ENCODE measurements at regions not wholly inside any gene's neighbourhood (a gene's known extent, or its start where the extent isn't known, plus 50 kb on each side); places are given as distances from the start of the nearest gene placed in this dataset.

DNA sequence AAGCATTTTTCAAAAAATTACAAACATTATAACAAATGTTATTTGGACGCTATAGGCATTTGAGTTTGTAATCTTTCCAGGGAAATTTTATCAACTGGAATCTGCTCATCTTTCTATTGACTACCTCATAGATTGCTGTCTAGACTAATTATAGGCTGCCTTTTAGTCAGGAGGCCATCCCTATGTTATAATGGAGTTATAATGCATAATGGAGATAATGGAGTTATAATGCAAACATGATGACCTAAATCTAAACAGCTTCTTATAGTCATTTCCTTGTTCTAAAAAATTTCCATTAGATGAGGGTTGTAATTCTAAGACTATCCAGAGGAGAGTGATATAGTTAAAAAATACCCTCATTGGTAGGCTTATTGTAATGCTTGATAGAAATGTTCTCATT lies 226.4 kb downstream of the SI start:
- TF ChIP-seq EZH2 (IDR thresholded peaks at IDR 0.05; ENCODE audit: borderline replicate concordance, low read length) = no peak
- TF ChIP-seq, protein P1, sequence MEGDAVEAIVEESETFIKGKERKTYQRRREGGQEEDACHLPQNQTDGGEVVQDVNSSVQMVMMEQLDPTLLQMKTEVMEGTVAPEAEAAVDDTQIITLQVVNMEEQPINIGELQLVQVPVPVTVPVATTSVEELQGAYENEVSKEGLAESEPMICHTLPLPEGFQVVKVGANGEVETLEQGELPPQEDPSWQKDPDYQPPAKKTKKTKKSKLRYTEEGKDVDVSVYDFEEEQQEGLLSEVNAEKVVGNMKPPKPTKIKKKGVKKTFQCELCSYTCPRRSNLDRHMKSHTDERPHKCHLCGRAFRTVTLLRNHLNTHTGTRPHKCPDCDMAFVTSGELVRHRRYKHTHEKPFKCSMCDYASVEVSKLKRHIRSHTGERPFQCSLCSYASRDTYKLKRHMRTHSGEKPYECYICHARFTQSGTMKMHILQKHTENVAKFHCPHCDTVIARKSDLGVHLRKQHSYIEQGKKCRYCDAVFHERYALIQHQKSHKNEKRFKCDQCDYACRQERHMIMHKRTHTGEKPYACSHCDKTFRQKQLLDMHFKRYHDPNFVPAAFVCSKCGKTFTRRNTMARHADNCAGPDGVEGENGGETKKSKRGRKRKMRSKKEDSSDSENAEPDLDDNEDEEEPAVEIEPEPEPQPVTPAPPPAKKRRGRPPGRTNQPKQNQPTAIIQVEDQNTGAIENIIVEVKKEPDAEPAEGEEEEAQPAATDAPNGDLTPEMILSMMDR (IDR thresholded peaks at IDR 0.05; ENCODE audit: low read length) = no peak
